Upper lobe of left lung (tissue), 6 donors: ENCODE measurements at regions not wholly inside any gene's neighbourhood (a gene's known extent, or its start where the extent isn't known, plus 50 kb on each side); places are given as distances from the start of the nearest gene placed in this dataset.
A peak's percentile ranks its signal among the peaks of the same experiment; 100 is the strongest.

Experiments used
- ATAC-seq, 2 donors: fragments of 200-7000 bp; cut with Tn5 transposase; one replicate each; pipeline ENCODE4 v1.9.1; 2022; ENCODE audit warnings: mild to moderate bottlenecking in 2 of 2, moderate library complexity in 2 of 2; ENCODE audit not compliant: low FRiP score in 2 of 2
- DNase-seq, 2 donors: peaks; one replicate each; pipeline ENCODE4 v3.0.0-alpha.2; 2019 to 2020
- H3K27ac ChIP-seq, 4 donors: fragments of 200-600 bp; sonication (generic); one replicate each; pipeline ENCODE4 v1.5.1; 2016 to 2019
- H3K27me3 ChIP-seq, 4 donors: fragments of 200-600 bp; sonication (generic); one replicate each; pipeline ENCODE4 v1.5.1; 2017 to 2019
- H3K36me3 ChIP-seq, 4 donors: fragments of 200-600 bp; sonication (generic); one replicate each; pipeline ENCODE4 v1.5.1; 2016 to 2019
- H3K4me1 ChIP-seq, 4 donors: fragments of 200-600 bp; sonication (generic); one replicate each; pipeline ENCODE4 v1.5.1; 2018 to 2019
- H3K4me3 ChIP-seq, 4 donors: fragments of 200-600 bp; sonication (generic); one replicate each; pipeline ENCODE4 v1.5.1; 2017 to 2019; ENCODE audit warnings: mild to moderate bottlenecking in 2 of 4, moderate library complexity in 1 of 4
- H3K9me3 ChIP-seq, 4 donors: fragments of 200-600 bp; sonication (generic); one replicate each; pipeline ENCODE4 v1.5.1; 2018 to 2019
- CTCF ChIP-seq, 6 experiments: fragments of 450-650 bp in 4 of 6; fragments of 200-600 bp in 2 of 6; sonication (generic) in 2 of 6; IDR thresholded peaks; one replicate each; pipeline ENCODE4 v1.5.1; 2016 to 2019; ENCODE audit warnings: antibody characterized with exemption in 6 of 6
- EP300 ChIP-seq, 4 donors: sonication (generic); formaldehyde crosslinking; IDR thresholded peaks; one replicate each; pipeline ENCODE4 v1.5.1; 2017; ENCODE audit warnings: antibody characterized with exemption in 4 of 4, control low read depth in 2 of 4
- POLR2A ChIP-seq, 4 donors: fragments of 450-650 bp; IDR thresholded peaks; one replicate each; pipeline ENCODE4 v1.5.1; 2016 to 2017; ENCODE audit warnings: antibody characterized with exemption in 4 of 4, mild to moderate bottlenecking in 2 of 4
- POLR2AphosphoS5 ChIP-seq, 2 donors: sonication (generic); formaldehyde crosslinking; IDR thresholded peaks; one replicate each; pipeline ENCODE4 v1.5.1; 2017; ENCODE audit warnings: antibody characterized with exemption in 2 of 2
- WGBS, 2 donors: methylation state at CpG; one replicate each; pipeline ENCODE4 v1.1.5; 2017 to 2018; 5-methylcytosine and 5-hydroxymethylcytosine counted together
- donor health status: DM: no; HTN: no; CAD: no; lungs with moderate emphysema.
- donor health status: DM: no; HTN: yes; CAD: no; lungs with severe emphysema.

DNA sequence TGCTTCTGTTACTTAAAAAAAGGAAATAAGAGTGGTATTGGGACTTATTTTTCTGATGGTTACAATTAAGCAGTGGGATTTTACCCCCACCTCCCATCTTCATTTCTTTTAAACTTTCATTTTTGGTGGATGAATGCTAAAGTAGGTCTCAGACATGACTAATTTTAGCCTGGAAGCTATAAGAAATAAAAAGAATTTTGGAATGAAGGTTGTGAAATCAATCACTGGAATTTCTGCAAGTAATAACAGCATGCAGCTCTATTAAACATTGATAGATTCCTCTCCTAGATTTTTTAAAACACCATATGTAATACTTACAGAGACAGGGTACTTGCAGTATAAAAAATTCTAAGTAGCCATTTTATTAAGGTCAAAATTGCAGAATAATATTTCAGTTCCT lies 164.2 kb upstream of the CLEC14A start:
- no peak for TF ChIP-seq POLR2AphosphoS5 (IDR thresholded peaks at IDR 0.05)
- no peak for TF ChIP-seq CTCF (IDR thresholded peaks at IDR 0.05)
- TF ChIP-seq POLR2A (IDR thresholded peaks at IDR 0.05): no peak
- no peak for TF ChIP-seq EP300 (IDR thresholded peaks at IDR 0.05)
- Histone ChIP-seq H3K4me1 (no peaks in the 10 kb centered on the region), H3K36me3 (no peaks in the 10 kb centered on the region), H3K9me3 (peaks cover 5 to 14% (median 7%) of the 10 kb centered on the region in 4 donors), H3K27me3 (no peaks in the 10 kb centered on the region), H3K27ac (no peak overlapping the region), H3K4me3 (no peak overlapping the region)
- DNase-seq (no peak), ATAC-seq (no peak)

GRCh38 chr14:38419579-38419978 lies 163.7 kb upstream of the CLEC14A start:
- Histone ChIP-seq H3K27ac (no peak overlapping the region), H3K4me1 (no peaks in the 10 kb centered on the region), H3K36me3 (no peaks in the 10 kb centered on the region), H3K27me3 (no peaks in the 10 kb centered on the region), H3K9me3 (peaks cover 5 to 14% (median 6%) of the 10 kb centered on the region in 4 donors), H3K4me3 (no peak overlapping the region)
- WGBS, 2 donors: 51 to 57% methylated on average over 5 of the region's 5 CpGs
- DNase-seq: no peak
- TF ChIP-seq POLR2A (IDR thresholded peaks at IDR 0.05): no peak
- no peak for TF ChIP-seq POLR2AphosphoS5 (IDR thresholded peaks at IDR 0.05)
- TF ChIP-seq CTCF (IDR thresholded peaks at IDR 0.05): no peak
- no peak for TF ChIP-seq EP300 (IDR thresholded peaks at IDR 0.05)
- ATAC-seq: no peak

DNA sequence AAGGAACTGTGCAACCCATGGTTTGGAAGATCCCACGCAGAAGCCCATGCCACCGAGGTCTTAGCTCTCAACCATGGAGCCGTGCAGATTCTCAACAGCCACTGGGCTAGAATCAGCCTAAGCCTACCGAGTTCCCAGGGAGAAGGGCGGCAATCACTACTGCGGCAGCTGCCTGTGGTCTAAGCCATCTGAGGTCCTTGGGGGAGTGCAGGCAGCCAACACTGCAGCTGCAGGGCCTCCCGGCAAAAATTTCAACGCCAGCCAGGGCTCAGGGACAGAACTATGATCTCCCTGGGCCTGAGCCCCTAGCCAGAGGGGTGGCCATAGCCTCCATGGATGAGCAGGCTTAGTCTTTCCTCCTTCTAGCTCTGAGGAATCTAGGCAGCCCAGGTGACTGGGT lies 156.8 kb upstream of the CLEC14A start:
- H3K36me3 ChIP-seq: no peaks in the 10 kb centered on the region

DNA sequence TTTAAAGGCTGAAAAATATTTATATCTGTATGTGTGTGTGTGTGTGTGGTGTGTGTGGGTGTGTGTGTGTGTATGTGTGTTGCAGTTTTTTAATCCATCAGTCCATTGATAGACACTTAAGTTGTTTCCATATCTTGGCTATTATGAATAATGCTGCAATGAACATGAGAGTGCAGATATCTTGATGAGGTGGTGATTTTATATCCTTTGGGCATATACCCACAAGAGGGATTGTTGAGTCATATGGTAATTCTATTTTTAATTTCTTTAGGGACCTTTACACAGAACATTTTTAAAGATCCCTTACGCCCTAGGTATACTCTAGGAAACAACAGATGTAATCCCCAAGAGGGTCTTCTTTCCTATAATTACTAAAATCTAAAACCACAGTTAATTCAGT lies 154.5 kb upstream of the CLEC14A start:
- ATAC-seq (no peak), DNase-seq (no peak)
- Histone ChIP-seq H3K27me3 (no peaks in the 10 kb centered on the region), H3K4me1 (no peaks in the 10 kb centered on the region), H3K9me3 (peaks cover 0 to 5% (median 0%) of the 10 kb centered on the region in 4 donors), H3K27ac (no peak overlapping the region), H3K36me3 (no peaks in the 10 kb centered on the region), H3K4me3 (no peak overlapping the region)
- TF ChIP-seq POLR2A (IDR thresholded peaks at IDR 0.05): no peak
- TF ChIP-seq CTCF (IDR thresholded peaks at IDR 0.05): no peak
- no peak for TF ChIP-seq POLR2AphosphoS5 (IDR thresholded peaks at IDR 0.05)
- no peak for TF ChIP-seq EP300 (IDR thresholded peaks at IDR 0.05)
- 90% methylated on average over 1 of the region's 1 CpG for WGBS, 2 donors

More for the DNA sequence above, 156.8 kb upstream of the CLEC14A start:
- Histone ChIP-seq H3K9me3 (peaks cover 0 to 5% (median 0%) of the 10 kb centered on the region in 4 donors), H3K27me3 (no peaks in the 10 kb centered on the region), H3K4me3 (no peak overlapping the region), H3K4me1 (no peaks in the 10 kb centered on the region), H3K27ac (no peak overlapping the region)
- peak in 1 of 2 donors; percentile 10 for DNase-seq
- WGBS, 2 donors: 96 to 100% methylated on average over 2 to 8 of the region's 8 CpGs
- ATAC-seq: peak in 1 of 2 donors; percentile 17
- TF ChIP-seq CTCF (IDR thresholded peaks at IDR 0.05): no peak
- no peak for TF ChIP-seq POLR2AphosphoS5 (IDR thresholded peaks at IDR 0.05)
- TF ChIP-seq EP300 (IDR thresholded peaks at IDR 0.05): no peak
- TF ChIP-seq POLR2A (IDR thresholded peaks at IDR 0.05): no peak

DNA sequence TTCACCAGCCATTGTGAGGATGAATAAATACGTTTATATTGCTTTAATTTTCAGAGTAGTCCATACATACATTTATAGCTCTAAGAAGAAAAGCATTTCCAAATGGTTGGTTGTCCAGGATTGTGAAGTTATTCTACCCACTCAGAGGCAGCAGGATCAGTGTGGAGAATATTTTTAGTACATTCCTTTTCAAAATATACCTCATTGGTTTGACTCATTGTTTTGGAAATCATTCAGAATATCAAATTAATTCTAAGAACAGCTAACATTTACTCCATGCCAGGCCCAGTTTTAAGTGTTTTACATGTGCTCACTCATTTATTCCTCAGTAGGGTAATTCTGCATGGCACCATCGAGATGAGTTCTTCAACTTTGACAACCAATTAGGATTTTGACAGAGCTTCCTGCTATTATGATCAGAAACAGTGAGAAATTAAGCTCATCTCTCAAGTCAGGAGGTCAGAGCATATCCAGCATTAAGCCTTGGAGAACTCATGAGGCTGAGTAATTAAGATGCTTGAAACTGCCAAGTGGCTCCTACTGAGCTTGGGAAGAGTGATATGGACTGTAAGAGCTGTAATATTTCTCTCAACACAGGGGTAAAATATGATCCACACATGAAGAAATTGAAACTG lies 153.3 kb upstream of the CLEC14A start:
- Histone ChIP-seq H3K4me3 (no peak overlapping the region), H3K9me3 (peaks cover 0 to 5% (median 0%) of the 10 kb centered on the region in 4 donors), H3K27ac (no peak overlapping the region), H3K36me3 (no peaks in the 10 kb centered on the region), H3K4me1 (no peaks in the 10 kb centered on the region), H3K27me3 (no peaks in the 10 kb centered on the region)
- TF ChIP-seq POLR2AphosphoS5 (IDR thresholded peaks at IDR 0.05): no peak
- no peak for TF ChIP-seq EP300 (IDR thresholded peaks at IDR 0.05)
- no peak for TF ChIP-seq POLR2A (IDR thresholded peaks at IDR 0.05)
- no peak for TF ChIP-seq CTCF (IDR thresholded peaks at IDR 0.05)
- ATAC-seq (no peak), DNase-seq (no peak)
- 74 to 79% methylated on average over 2 of the region's 2 CpGs for WGBS, 2 donors
